ENCODE measurements at regions not wholly inside any gene's neighbourhood (a gene's known extent, or its start where the extent isn't known, plus 50 kb on each side); places are given as distances from the start of the nearest gene placed in this dataset.
"Not testable (repeated sequence)": the region's sequence is repeated elsewhere in the genome, so short reads cannot be mapped to it uniquely, and the experiment has no call there.

DNA sequence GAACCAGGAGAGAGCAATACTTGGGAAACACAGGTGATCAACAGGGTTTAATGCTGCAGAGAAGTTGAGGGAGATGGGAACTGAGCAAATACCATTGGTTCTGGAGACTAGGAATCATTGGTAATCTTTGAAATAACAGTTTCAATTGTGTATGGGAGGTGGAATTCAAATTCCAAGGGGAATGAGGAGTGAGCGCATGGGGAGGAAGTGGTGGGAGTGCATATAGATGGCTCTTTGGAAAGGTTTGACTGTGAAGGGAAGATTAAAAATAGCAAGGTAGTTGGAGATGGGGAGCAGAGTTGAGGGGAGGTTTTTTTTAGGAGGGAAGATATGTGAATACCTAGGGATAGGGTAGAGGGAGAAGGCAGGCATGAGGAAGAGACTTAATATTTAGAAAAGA lies 51.1 kb upstream of the ROPN1 start:
- DNase-seq (ENCODE audit: extremely low read depth in 1 of 2, low read depth in 1 of 2): no peak

DNA sequence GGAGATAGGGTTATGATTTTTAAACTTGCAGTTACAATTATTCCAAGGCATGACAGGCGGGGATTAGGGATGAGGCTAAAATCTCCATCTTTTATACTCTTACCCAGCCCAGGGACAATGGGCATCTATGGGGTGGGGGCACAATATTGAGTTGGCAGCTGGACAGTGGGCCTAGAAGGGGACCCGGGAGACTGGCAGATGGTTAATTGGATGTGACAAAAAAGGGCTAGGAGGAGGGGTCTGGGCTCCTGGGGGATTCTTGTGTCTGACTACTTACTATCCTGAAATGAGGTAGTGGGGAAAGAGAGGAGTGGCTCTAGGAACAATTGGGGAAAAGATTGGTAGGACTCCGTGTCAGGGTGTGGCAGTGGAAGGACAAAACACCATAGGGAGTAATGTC lies 53.0 kb upstream of the ROPN1 start:
- DNase-seq (ENCODE audit: extremely low read depth in 1 of 2, low read depth in 1 of 2): no peak

GRCh38 chr3:124048967-124049798 lies 57.3 kb upstream of the ROPN1 start:
- no peak for DNase-seq (ENCODE audit: extremely low read depth in 1 of 2, low read depth in 1 of 2)

GRCh38 chr3:124051636-124052035 lies 59.7 kb upstream of the ROPN1 start:
- DNase-seq (ENCODE audit: extremely low read depth in 1 of 2, low read depth in 1 of 2): no peak

GRCh38 chr3:124053871-124054270 lies 61.9 kb upstream of the ROPN1 start:
- no peak for DNase-seq (ENCODE audit: extremely low read depth in 1 of 2, low read depth in 1 of 2)

- DNase-seq (ENCODE audit: extremely low read depth in 1 of 2, low read depth in 1 of 2): no peak
Observed at GRCh38 chr3:124056846-124057245, 64.9 kb upstream of the ROPN1 start.

DNA sequence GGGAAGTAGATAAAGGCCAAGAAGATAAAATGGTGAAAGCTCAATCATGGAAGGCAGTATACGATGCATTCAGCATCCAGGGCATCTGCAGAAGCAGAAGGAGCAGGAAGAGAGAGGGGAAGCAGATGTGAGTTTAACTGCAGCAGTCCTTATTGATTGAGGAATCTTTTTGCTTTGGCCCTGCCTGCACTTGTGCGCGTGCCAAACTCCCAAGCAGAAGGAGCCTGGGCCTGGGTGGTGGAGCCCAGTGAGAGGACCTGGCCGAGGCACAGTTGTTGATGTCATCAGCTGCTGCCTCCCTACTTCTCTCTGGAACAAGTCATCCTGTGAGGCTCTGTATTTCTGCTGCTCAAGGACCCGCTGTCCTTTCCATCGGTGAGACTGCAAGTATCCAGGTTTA lies 65.5 kb upstream of the ROPN1 start:
- no peak for DNase-seq (ENCODE audit: extremely low read depth in 1 of 2, low read depth in 1 of 2)

GRCh38 chr3:124059580-124059979 lies 67.7 kb upstream of the ROPN1 start:
- DNase-seq (ENCODE audit: extremely low read depth in 1 of 2, low read depth in 1 of 2): no peak

DNA sequence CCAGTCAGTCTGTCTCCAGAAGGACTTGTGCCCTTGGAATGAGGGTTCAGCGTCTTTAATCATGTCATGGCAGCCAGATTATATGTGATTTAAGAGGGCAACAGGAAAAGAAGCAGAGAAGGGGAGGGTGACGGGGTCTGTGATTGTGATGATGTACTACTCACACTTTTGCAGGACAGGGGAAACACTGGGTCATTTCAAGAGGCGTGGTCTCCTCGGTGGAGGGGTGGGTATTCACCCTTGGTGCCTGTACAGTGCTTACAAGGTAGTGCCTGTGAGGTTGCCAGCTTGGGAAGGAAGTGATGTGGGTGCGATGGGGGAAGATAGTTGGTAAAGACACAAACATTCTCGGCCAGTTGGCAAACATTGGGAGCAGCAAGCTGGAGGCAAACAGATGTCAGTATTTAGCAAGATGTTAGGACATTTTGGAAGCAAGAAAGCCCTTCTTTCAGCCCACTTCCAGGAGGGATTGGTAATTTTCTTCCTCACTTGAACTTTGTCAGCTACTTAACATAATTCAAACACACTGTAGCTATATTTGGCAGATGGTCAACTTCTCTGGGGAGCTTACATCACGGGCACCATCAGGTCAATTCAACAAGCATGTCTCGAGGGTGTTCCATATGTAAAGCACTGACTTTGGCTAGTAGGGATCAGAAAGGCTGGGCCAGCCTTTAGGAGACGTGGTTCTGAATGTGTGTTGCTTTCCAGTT lies 71.4 kb upstream of the ROPN1 start:
- DNase-seq (ENCODE audit: extremely low read depth in 1 of 2, low read depth in 1 of 2): no peak

DNA sequence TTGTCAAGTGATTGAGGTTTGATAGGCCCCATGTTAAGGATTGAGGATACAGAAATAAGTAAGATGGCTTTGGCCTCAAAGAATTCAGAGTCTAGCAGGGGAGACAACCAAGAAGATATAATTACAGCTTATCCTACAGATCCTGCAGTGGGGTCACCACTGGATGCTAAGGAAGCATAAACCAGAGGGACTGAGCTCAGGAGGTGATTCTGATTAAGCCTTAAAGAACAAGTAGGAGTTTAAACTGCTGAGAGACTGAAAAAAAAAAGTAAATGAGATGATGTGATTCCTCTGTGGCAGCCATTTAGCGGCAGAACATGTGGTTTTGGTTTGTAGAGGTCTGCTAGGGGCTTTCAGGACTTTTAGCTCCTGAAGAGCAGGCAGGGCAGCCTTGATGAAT lies 72.1 kb upstream of the ROPN1 start:
- DNase-seq (ENCODE audit: extremely low read depth in 1 of 2, low read depth in 1 of 2): no peak

GRCh38 chr3:124066543-124066942 lies 74.6 kb upstream of the ROPN1 start:
- DNase-seq (ENCODE audit: extremely low read depth in 1 of 2, low read depth in 1 of 2): not testable (repeated sequence)

DNA sequence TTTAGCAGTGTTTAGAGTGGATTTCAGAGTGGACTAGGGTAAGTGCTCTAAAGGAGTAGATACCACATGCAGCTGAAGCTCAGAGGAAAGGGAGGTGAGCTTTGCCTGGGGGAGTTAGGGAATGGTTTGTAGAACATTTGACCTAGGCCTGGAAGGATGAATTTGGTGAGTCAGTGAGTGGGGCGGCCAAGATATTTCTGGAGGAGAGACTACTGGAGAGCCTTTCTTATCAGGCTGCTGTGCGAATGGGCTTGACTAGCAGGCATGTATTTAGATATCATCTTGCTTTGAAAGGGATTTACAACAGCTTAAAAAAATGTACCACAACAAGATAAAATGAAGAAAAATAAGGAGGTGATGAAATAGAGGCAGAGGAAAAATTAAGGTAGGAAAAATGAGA lies 77.8 kb upstream of the ROPN1 start:
- DNase-seq (ENCODE audit: extremely low read depth in 1 of 2, low read depth in 1 of 2): not testable (repeated sequence)

- not testable (repeated sequence) for DNase-seq (ENCODE audit: extremely low read depth in 1 of 2, low read depth in 1 of 2)
Observed at GRCh38 chr3:124075090-124075489, 83.2 kb upstream of the ROPN1 start.

- DNase-seq (ENCODE audit: extremely low read depth in 1 of 2, low read depth in 1 of 2): no peak
Observed at GRCh38 chr3:124075753-124076152, 83.8 kb upstream of the ROPN1 start.

- no peak for DNase-seq (ENCODE audit: extremely low read depth in 1 of 2, low read depth in 1 of 2)
Observed at GRCh38 chr3:124076235-124076634, 84.3 kb upstream of the ROPN1 start.

- no peak for DNase-seq (ENCODE audit: extremely low read depth in 1 of 2, low read depth in 1 of 2)
Observed at GRCh38 chr3:124078953-124079911, 87.3 kb upstream of the ROPN1 start.

- no peak for DNase-seq (ENCODE audit: extremely low read depth in 1 of 2, low read depth in 1 of 2)
Observed at GRCh38 chr3:124079912-124080276, 88.0 kb upstream of the ROPN1 start.

DNA sequence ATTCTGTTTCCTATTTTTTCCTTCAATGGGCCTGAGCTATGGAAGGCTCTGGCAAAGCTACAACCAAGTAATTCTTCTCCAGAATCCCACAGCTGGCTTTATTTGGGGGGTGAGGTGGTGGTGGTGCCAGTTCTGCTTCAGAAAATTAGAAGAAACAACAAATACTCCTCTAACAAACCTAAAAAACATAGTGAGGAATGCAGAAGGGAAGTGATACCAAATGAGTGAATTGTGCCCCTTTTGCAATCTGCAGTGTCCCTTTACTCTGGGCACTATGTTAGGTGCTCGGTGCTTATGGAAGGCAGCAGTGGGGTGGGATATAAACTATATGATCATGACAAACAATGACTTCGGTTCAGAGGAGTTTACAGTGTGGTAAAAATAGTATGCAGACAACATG lies 90.4 kb upstream of the ROPN1 start:
- DNase-seq (ENCODE audit: extremely low read depth in 1 of 2, low read depth in 1 of 2): no peak

- DNase-seq (ENCODE audit: extremely low read depth in 1 of 2, low read depth in 1 of 2): no peak
Observed at GRCh38 chr3:124084022-124084881, 92.3 kb upstream of the ROPN1 start.

- DNase-seq (ENCODE audit: extremely low read depth in 1 of 2, low read depth in 1 of 2): no peak
Observed at GRCh38 chr3:124088801-124089200, 96.9 kb upstream of the ROPN1 start.
